SK-N-SH treated with all-trans-retinoic acid at 6 μM for 48 hours (cell line): ENCODE measurements at regions not wholly inside any gene's neighbourhood (a gene's known extent, or its start where the extent isn't known, plus 50 kb on each side); places are given as distances from the start of the nearest gene placed in this dataset.

Source experiments
- ATAC-seq: fragments of 200-7000 bp; cut with Tn5 transposase; 3 replicates; pipeline ENCODE4 v1.9.1; 2020; ENCODE audit warnings: mild to moderate bottlenecking, moderate library complexity
- ARNTL ChIP-seq: fragments of 450-650 bp; formaldehyde crosslinking; IDR thresholded peaks from 2 replicates; pipeline ENCODE4 v1.5.0; 2020; ENCODE audit warnings: low read depth, mild to moderate bottlenecking, moderate library complexity, borderline replicate concordance
- CSDC2 ChIP-seq: fragments of 250-450 bp; sonication (Bioruptor Pico); IDR thresholded peaks from 2 replicates; pipeline ENCODE4 v1.5.0; 2020; ENCODE audit warnings: mild to moderate bottlenecking, moderate library complexity
- GLIS3 ChIP-seq: fragments of 250-450 bp; sonication (Bioruptor Pico); IDR thresholded peaks from 2 replicates; pipeline ENCODE4 v1.5.0; 2020; ENCODE audit warnings: mild to moderate bottlenecking, moderate library complexity
- ISL1 ChIP-seq: fragments of 250-450 bp; sonication (Bioruptor Pico); IDR thresholded peaks from 2 replicates; pipeline ENCODE4 v2.1.2; 2022; ENCODE audit warnings: mild to moderate bottlenecking, moderate library complexity
- PPARA ChIP-seq: fragments of 250-450 bp; sonication (Bioruptor Pico); IDR thresholded peaks from 2 replicates; pipeline ENCODE4 v1.5.0; 2020; ENCODE audit warnings: mild to moderate bottlenecking, borderline replicate concordance
- RARB ChIP-seq: fragments of 250-450 bp; sonication (Bioruptor Pico); IDR thresholded peaks from 2 replicates; pipeline ENCODE4 v1.8.0; 2021; ENCODE audit warnings: mild to moderate bottlenecking, moderate library complexity
- TCF4 ChIP-seq: fragments of 250-450 bp; sonication (Bioruptor Pico); IDR thresholded peaks from 2 replicates; pipeline ENCODE4 v1.8.0; 2021; ENCODE audit warnings: mild to moderate bottlenecking, moderate library complexity, borderline replicate concordance
- ZC3H10 ChIP-seq: fragments of 250-450 bp; sonication (Bioruptor Pico); IDR thresholded peaks from 2 replicates; pipeline ENCODE4 v1.5.1; 2021; ENCODE audit warnings: mild to moderate bottlenecking, moderate library complexity
- ZFP30 ChIP-seq: fragments of 450-650 bp; formaldehyde crosslinking; IDR thresholded peaks from 2 replicates; pipeline ENCODE4 v1.5.0; 2022; ENCODE audit warnings: mild to moderate bottlenecking, moderate library complexity
- ZNF565 ChIP-seq: fragments of 450-650 bp; formaldehyde crosslinking; conservative IDR thresholded peaks from 2 replicates; pipeline ENCODE4 v1.5.0; 2020; ENCODE audit warnings: low read depth, mild to moderate bottlenecking, moderate library complexity
- ZNF8 ChIP-seq: fragments of 450-650 bp; formaldehyde crosslinking; IDR thresholded peaks from 2 replicates; pipeline ENCODE4 v1.5.0; 2020; ENCODE audit warnings: mild to moderate bottlenecking, moderate library complexity
- TF ChIP-seq, protein P1 (sequence below): fragments of 250-450 bp; sonication (Bioruptor Pico); IDR thresholded peaks from 2 replicates; pipeline ENCODE4 v1.5.0; 2020; ENCODE audit warnings: mild to moderate bottlenecking, moderate library complexity
- TF ChIP-seq, protein P2 (sequence below): fragments of 250-450 bp; sonication (Bioruptor Pico); IDR thresholded peaks from 2 replicates; pipeline ENCODE4 v1.5.1; 2021; ENCODE audit warnings: mild to moderate bottlenecking, moderate library complexity
- TF ChIP-seq, protein P3 (sequence below): fragments of 250-450 bp; sonication (Bioruptor Pico); IDR thresholded peaks from 2 replicates; pipeline ENCODE4 v1.8.0; 2020; ENCODE audit warnings: mild to moderate bottlenecking, moderate library complexity, borderline replicate concordance
- TF ChIP-seq, protein P4 (sequence below): fragments of 250-450 bp; sonication (Bioruptor Pico); IDR thresholded peaks from 2 replicates; pipeline ENCODE4 v1.8.0; 2021; ENCODE audit warnings: low read depth, mild to moderate bottlenecking, moderate library complexity, borderline replicate concordance
- TF ChIP-seq, protein P5 (sequence below): fragments of 250-450 bp; sonication (Bioruptor Pico); IDR thresholded peaks from 2 replicates; pipeline ENCODE4 v1.5.1; 2020; ENCODE audit warnings: low read depth, mild to moderate bottlenecking, moderate library complexity

DNA sequence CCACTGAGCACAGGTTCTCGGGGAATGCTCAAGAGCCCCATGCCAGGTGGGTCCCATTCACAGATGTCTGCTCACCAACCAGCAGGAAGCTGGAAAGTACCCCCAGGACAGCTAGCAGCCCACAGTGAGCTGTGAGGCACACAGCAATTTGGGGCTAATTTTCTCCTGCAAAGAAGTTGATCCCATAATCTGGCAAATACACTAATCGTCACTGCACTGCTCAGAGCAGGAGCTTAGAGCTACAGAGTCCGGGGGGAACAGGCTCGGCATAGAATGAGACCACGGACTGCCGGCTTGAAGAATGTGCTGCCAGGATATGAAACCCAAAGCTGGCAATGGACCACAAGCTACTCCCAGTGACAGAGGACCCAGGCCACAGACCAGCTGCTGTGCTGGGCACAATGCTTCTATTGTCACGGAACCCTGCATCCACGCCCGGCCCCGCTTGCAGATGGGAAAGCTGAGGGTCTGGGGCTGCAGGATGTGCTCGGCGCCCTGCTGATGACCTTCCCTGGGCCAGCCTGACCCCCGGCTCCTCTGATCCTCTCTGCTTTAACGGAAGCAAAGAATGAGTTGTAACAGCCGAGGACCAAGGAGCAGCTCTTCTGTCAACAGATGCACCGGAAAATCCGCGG, 239.7 kb downstream of the CTTN start:
- no peak for ATAC-seq
- TF ChIP-seq, protein P1, sequence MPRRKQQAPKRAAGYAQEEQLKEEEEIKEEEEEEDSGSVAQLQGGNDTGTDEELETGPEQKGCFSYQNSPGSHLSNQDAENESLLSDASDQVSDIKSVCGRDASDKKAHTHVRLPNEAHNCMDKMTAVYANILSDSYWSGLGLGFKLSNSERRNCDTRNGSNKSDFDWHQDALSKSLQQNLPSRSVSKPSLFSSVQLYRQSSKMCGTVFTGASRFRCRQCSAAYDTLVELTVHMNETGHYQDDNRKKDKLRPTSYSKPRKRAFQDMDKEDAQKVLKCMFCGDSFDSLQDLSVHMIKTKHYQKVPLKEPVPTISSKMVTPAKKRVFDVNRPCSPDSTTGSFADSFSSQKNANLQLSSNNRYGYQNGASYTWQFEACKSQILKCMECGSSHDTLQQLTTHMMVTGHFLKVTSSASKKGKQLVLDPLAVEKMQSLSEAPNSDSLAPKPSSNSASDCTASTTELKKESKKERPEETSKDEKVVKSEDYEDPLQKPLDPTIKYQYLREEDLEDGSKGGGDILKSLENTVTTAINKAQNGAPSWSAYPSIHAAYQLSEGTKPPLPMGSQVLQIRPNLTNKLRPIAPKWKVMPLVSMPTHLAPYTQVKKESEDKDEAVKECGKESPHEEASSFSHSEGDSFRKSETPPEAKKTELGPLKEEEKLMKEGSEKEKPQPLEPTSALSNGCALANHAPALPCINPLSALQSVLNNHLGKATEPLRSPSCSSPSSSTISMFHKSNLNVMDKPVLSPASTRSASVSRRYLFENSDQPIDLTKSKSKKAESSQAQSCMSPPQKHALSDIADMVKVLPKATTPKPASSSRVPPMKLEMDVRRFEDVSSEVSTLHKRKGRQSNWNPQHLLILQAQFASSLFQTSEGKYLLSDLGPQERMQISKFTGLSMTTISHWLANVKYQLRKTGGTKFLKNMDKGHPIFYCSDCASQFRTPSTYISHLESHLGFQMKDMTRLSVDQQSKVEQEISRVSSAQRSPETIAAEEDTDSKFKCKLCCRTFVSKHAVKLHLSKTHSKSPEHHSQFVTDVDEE (CRISPR knock-in tag): no peak
- TF ChIP-seq ZNF565 (CRISPR knock-in tag) (no peak), CSDC2 (CRISPR knock-in tag) (no peak), ZC3H10 (CRISPR knock-in tag) (no peak)
- TF ChIP-seq, protein P2, sequence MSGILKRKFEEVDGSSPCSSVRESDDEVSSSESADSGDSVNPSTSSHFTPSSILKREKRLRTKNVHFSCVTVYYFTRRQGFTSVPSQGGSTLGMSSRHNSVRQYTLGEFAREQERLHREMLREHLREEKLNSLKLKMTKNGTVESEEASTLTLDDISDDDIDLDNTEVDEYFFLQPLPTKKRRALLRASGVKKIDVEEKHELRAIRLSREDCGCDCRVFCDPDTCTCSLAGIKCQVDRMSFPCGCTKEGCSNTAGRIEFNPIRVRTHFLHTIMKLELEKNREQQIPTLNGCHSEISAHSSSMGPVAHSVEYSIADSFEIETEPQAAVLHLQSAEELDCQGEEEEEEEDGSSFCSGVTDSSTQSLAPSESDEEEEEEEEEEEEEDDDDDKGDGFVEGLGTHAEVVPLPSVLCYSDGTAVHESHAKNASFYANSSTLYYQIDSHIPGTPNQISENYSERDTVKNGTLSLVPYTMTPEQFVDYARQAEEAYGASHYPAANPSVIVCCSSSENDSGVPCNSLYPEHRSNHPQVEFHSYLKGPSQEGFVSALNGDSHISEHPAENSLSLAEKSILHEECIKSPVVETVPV (CRISPR knock-in tag): no peak
- TF ChIP-seq, protein P3, sequence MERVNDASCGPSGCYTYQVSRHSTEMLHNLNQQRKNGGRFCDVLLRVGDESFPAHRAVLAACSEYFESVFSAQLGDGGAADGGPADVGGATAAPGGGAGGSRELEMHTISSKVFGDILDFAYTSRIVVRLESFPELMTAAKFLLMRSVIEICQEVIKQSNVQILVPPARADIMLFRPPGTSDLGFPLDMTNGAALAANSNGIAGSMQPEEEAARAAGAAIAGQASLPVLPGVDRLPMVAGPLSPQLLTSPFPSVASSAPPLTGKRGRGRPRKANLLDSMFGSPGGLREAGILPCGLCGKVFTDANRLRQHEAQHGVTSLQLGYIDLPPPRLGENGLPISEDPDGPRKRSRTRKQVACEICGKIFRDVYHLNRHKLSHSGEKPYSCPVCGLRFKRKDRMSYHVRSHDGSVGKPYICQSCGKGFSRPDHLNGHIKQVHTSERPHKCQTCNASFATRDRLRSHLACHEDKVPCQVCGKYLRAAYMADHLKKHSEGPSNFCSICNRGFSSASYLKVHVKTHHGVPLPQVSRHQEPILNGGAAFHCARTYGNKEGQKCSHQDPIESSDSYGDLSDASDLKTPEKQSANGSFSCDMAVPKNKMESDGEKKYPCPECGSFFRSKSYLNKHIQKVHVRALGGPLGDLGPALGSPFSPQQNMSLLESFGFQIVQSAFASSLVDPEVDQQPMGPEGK: no peak

DNA sequence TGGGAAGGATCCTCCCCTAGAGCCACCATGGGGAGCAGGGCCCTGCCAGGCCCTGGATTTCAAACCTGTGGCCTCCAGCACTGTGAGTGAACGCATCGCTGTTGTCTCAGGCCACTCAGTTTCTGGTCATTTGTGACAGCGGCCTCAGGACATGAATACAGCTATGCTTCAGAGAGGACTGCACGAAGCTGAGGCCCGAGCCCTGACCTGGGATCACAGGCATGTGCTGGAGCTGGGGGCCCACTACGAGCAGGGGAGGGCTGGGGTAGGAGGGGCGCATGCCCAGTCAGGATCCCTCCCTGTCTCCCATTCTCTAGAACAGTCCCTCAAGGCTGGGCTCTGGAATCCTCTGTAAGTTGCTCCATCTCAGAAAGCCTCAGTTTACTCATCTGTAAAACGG, 242.1 kb downstream of the CTTN start:
- TF ChIP-seq, protein P1 (CRISPR knock-in tag): no peak
- no peak for TF ChIP-seq ISL1 (CRISPR knock-in tag)
- TF ChIP-seq ZNF8 (CRISPR knock-in tag): no peak
- TF ChIP-seq RARB (CRISPR knock-in tag): no peak
- no peak for TF ChIP-seq CSDC2 (CRISPR knock-in tag)
- TF ChIP-seq ZNF565 (CRISPR knock-in tag): no peak
- TF ChIP-seq, protein P4, sequence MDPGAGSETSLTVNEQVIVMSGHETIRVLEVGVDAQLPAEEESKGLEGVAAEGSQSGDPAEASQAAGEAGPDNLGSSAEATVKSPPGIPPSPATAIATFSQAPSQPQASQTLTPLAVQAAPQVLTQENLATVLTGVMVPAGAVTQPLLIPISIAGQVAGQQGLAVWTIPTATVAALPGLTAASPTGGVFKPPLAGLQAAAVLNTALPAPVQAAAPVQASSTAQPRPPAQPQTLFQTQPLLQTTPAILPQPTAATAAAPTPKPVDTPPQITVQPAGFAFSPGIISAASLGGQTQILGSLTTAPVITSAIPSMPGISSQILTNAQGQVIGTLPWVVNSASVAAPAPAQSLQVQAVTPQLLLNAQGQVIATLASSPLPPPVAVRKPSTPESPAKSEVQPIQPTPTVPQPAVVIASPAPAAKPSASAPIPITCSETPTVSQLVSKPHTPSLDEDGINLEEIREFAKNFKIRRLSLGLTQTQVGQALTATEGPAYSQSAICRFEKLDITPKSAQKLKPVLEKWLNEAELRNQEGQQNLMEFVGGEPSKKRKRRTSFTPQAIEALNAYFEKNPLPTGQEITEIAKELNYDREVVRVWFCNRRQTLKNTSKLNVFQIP: no peak
- no peak for TF ChIP-seq ZFP30 (CRISPR knock-in tag)
- no peak for TF ChIP-seq ZC3H10 (CRISPR knock-in tag)
- TF ChIP-seq PPARA: no peak
- no peak for TF ChIP-seq GLIS3
- no peak for TF ChIP-seq ARNTL (CRISPR knock-in tag)
- no peak for ATAC-seq

DNA sequence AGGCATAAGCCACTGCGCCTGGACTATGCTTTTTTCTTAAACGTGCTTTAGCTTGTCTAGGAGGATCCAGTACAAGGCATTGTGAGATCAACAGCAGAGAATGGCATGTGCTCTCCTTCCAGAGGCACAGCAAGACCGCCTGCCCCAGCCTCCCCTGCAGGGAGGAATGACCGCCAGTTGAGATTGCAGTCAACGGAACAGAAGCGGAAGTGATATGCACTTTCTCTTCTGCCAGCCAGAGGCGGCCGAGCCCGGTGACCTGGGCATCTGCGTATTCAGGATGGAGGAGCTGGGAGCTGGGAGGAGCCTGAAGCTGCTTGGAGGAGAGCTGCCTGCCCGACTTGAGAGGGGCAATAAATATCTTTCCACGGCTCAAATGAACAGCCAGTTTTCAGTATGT, 243.0 kb downstream of the CTTN start:
- no peak; the same call in 2 of the 3 replicates for ATAC-seq
- TF ChIP-seq ISL1 (CRISPR knock-in tag) (no peak), ZC3H10 (CRISPR knock-in tag) (no peak), TCF4 (0 out of 2 replicates have a peak, but pooled peaks have one; percentile 11)
- TF ChIP-seq, protein P5, sequence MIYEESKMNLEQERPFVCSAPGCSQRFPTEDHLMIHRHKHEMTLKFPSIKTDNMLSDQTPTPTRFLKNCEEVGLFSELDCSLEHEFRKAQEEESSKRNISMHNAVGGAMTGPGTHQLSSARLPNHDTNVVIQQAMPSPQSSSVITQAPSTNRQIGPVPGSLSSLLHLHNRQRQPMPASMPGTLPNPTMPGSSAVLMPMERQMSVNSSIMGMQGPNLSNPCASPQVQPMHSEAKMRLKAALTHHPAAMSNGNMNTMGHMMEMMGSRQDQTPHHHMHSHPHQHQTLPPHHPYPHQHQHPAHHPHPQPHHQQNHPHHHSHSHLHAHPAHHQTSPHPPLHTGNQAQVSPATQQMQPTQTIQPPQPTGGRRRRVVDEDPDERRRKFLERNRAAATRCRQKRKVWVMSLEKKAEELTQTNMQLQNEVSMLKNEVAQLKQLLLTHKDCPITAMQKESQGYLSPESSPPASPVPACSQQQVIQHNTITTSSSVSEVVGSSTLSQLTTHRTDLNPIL (CRISPR knock-in tag): no peak
